Suppressor macrophage (primary cell): ENCODE measurements at regions not wholly inside any gene's neighbourhood (a gene's known extent, or its start where the extent isn't known, plus 50 kb on each side); places are given as distances from the start of the nearest gene placed in this dataset.

ENCODE experiments used
- DNase-seq, 4 experiments: peaks; one replicate each; pipeline ENCODE4 v3.0.0-alpha.2; 2020 to 2022

DNA sequence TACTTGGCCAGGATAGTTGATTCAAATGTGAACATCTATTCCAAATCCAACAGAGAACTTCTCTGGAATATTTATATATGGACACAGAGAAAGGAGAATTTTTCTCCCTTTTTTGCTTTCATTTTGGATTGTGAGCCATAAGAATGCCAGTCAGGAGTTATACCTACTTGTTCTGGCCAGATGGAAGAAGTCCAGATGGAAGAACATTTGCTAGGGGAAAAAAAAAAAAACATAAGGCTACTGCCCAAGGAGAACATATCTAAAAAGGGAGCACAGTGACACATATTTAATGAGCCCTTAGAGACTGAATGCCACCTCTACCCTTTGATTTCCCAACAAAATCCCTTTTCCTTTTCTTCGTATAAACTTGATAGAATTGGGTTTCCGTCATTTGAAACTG lies 61.7 kb upstream of the PPP2R2B start:
- no peak for DNase-seq

DNA sequence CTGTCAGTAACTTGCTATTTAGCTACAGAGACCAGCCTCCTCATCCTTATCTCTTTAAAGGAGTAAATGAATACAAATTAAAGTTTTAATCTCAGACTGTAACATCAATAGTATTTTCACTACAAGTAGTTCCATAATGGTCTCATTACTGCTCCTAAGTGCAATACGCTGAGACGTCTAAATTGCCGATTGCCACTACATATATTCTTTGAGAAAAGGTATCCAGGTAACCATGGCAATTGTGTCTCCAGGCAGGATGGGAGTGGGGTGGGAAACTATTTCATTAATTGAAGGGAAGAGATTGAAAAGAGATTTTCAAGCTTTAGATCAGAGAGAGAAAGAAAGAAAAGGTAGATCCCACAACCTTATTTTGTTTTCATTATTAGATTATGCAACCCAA lies 65.5 kb upstream of the PPP2R2B start:
- DNase-seq = no peak

DNA sequence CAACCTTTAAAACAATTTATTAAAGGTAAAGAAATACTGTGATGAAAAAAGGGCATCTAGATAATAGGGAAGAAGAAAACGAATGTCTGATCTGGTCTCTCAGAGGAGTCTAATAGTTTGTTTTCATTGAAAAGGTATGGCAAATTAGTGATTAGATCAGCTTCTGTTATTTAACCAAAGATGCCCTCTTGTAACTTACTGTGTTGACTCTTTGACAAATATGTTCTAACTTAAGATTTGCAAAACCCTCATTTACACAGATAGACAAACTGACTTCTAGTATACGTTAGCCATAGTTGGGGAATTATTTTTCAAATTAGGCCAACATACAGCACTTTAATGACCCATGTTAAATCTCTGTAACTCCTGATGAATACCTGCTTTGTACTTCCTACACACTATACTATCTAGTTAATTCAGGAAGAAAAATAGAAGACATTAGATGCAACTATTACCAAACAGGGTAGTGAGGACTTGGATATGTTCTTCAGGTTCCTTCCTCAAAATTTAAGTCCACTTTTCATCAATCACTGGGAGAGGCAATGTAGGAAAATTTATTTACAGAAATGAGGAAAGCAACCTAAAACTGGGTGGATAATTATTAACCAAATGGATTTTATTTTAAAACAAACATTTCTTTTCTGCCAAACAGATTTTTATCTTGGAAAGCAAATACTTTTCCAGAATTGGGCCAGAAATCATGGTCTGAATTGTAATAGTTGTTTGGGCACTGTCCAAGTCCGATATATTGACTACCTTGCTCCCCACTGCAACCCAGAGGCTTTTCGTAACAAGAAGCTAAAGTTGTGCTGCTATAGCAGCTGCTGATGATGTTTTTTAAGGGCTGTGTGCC lies 66.4 kb upstream of the PPP2R2B start:
- no peak for DNase-seq

- no peak for DNase-seq
Observed at GRCh38 chr5:146945617-146946084, 67.1 kb upstream of the PPP2R2B start.

- peak; percentile 35 to 58 (median 46) for DNase-seq
Observed at GRCh38 chr5:146947181-146947941, 68.8 kb upstream of the PPP2R2B start.

DNA sequence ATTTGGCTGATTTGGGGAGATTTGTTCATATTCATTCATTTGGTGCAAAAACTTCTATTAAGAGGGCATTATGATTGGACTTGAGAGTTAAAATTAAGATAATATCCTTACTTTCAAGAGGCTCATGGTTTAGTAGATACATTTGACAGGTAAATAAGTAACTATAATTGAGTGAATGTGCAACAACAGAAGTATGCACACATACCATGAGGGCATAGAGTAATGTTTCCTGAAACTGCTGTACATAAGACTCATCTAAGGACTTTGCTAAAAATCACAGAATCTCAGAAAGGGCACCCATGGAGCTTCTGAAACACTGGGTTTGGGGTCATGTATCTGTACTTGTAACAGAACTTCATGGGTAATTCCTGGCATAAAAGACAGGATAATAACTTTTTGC lies 70.1 kb upstream of the PPP2R2B start:
- no peak for DNase-seq

DNA sequence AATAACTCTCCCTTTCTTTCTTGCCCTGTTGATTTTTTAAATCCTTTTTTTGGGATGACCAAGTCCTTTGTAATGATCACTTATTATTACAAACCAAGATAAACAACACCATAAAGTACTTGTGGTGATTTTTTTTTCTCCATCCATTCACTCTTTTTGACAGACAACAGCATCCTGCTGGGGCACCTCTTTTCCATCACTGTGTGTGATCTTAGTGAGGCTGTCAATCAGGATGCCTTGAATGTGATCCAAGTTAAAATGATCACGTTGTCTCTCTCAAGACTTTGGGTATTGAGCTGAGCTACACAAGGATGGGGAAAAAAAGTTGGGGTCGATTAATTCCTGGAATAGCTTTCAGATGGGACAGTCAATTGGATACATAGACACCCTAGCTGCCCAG lies 73.6 kb upstream of the PPP2R2B start:
- DNase-seq = no peak

GRCh38 chr5:146956217-146956616 lies 77.7 kb upstream of the PPP2R2B start:
- no peak for DNase-seq

- DNase-seq = no peak
Observed at GRCh38 chr5:146959360-146959759, 80.8 kb upstream of the PPP2R2B start.

DNA sequence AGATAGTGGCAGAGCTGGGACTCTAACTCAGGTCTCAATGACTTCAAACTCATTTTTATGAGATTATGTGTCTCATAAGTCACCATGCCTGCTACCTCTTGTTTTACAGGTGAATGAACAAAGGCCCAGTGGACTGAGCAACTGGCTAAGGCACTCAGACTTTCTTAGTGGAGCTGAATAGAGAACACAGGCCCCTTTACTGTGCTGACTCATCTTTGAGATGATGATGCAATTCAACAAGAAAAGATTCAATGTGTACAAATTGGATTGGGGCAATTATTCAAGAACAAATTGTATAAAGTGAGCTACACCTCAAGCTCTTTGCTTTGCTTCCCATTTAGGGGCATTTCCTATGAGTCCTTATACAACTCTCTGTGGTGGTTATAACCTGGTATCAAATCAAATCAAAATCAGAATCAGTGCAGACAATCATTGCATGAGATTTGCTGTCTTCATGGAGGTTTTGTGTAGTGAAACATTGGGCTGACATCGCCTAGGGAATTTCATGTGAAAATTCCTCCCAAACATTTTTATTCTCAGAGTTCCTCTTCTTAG lies 84.3 kb upstream of the PPP2R2B start:
- DNase-seq = peak in 2 of 4 experiments; percentile 7 to 13

DNA sequence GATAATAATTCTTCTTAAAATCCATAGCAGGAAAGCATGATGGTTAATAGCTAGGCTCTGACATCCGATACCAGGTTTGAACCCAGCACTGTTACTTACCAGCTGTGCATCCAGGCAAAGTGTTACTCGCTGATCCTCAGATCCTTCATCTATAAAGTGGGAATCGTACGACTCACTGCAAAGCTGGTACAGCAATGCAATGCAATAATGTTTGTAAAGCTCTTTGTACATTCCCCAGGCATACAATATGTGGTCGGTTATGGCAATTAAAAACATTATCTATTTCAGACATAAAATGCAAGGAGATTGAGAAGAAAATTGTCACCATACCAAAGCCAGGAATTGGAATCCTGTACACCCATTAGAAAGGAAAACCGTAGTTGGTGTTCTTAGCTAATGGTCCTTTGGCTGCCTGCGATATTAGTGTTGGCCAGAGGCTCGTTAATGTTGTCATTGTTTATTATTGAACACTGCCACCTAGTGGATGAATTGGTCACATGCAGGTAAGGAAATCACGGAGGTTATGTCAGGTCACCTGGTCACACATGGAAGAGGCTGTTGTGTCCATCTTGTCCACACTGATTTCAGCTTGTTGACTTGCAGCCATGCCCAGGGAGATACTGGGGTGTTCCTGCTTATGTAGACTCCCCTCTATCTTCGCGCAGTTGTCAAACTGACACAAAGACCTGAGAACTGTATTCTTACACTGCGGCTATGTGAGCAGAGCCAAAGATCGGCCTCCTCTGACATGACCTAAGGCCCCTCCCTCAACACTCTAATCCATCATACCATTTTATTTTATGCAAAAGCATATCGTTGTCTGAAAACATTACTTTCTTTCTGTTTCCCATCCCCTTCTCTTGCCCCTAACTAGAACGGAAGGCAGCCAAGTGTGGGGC lies 87.5 kb upstream of the PPP2R2B start:
- DNase-seq = peak; percentile 69 to 87 (median 86)

DNA sequence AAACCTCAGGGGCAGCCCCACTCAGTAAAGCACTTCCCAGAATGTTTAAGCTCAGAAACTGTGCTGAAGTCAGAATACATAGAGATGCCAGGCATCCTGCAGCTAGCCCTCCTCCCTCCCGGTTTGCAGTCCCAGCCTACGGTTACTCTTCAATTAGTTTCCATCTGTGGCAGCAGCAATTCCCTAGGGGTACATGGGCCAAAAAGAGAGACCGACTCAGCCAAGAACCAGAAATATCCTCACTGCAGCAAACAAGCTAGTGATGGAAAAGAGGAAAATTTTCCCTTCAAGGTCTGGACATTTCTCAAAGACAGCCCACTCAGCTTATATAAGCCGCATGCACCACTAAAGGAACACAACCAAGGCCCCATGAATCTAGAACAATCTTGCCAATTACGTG lies 89.1 kb upstream of the PPP2R2B start:
- no peak for DNase-seq

DNA sequence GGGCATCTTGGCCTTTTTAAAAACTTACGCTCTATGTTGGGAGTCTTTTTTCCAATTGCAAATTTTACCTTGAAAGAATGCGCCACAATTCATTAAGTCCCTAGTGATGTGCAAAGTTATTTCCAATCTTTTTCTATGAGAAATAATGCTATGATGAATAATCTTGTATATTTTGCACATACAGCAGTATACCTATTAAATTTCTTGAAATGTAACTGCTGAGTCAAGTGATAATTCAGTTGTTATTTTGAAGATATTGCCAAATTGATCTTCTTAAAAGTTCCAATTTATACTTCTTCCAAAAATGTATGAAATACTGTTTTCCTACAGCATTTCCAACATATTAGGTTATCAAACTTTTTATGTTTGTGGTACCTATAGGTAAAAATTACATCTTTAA lies 92.8 kb upstream of the PPP2R2B start:
- DNase-seq = no peak

GRCh38 chr5:146986469-146986868 lies 107.9 kb upstream of the PPP2R2B start:
- no peak for DNase-seq

DNA sequence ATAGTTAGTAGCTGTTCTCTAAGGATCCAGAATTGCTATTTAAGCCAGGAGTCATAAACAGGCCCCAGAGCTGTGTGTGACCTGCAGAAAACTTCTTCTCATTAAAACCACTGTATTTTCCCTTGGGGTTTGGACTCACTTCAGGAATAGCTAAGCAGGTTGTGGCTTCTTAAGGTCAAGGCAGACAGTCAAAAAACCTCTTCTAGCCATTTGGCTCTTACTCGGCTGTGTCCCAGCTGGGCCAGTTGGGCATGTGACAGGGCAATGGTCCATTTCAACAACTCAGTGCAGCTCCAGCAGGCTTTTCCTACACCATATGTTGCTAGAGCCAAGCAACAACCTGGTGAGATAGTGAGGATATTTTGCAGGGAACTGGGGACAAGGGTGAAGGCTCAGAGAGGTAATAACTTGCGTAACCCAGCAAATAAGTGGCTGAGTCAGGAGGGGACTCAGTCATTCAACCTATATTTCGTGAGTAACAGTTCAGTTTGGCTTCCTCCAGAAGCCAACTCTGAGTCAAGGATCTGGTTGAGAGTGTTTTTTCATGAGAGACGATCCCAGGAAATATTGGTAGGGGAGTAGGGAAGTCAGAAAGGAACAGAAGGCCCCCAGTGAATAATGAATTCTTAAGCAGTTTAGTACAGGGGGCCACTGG lies 115.4 kb upstream of the PPP2R2B start:
- DNase-seq = no peak

GRCh38 chr5:146995878-146996277 lies 117.3 kb upstream of the PPP2R2B start:
- no peak for DNase-seq

DNA sequence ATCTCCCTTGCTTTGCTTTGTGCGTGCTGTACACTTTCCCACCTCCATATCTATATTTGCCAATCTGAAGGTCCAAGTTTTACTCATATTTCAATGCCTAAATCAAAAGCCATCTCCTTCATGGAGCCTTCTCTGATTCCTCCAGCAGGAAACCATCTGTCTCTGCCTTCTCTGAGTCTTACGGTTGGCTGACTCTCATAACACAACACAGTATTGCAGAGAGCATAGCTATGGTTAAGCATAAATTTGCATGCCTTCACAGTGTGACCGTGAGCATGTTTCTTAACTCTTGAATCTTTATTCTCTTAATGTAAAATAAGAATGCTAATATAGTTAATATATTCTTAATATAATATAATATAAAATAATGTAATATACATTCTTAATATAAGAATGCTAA lies 136.8 kb upstream of the PPP2R2B start:
- no peak for DNase-seq

DNA sequence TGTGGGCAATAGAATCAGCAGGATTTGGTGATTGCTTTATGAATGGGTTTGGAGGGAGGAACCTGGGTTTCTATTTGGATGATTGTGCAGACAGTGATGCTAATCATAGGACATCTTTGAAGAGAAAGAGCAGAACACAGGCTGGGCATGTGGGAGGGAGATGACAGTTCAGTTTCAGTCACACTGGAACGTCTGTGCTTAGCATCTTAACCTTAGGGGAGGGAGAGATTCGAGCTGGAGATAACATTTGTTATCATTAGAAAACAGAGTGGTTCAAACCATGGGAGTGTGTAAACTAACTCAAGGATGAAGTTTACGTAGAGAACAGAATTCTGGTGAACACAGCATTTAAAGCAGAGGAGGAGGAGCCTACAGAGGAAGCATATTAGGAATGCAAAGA lies 138.6 kb upstream of the PPP2R2B start:
- DNase-seq = no peak

DNA sequence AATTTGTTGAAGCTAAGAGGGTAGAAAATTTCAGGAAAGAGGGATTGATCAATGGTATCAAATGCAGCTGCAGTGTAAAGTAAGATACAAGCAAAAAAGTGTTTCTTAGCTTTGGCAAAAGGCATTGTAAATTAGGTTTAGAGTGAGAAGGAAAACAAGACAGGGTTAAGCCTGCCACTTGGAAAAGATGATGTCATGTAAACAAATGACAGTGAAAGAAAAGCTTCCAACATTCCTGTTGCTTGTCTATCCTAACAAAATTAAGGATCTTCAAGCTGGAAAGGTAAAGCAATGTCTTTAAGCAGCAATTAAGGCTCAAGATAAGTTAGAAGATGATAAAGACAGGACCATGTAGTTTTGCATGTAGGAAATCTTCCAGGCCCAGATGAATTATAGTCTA lies 139.1 kb upstream of the PPP2R2B start:
- DNase-seq = no peak

- no peak for DNase-seq
Observed at GRCh38 chr5:147018812-147019211, 140.3 kb upstream of the PPP2R2B start.

DNA sequence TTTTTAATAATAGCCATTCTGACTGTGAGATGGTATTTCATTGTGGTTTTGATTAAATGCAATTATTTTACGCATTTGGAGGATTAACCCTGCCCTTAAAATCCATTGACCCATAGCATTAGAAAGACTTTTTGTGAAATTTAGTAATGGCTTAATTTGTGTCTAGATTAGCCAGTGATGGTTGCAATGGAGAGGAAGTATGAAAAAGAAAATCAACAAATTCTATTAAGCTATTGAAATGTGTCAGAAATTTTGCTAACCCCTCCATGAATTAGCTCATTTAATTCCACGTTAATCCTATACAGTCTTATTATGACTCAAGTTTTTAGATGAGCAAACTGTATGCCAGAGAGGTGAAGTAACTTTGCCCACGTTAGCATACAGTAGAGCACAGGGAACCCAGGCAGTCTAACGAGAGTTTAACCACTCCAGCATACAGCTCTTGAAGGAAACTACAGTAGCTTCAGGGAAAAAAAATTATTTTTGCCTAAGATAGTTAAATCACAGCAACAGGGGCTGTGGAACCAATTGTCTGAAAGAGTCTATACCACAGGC lies 158.2 kb upstream of the PPP2R2B start:
- DNase-seq = no peak
